HG03280 (cell line): ENCODE measurements at regions not wholly inside any gene's neighbourhood (a gene's known extent, or its start where the extent isn't known, plus 50 kb on each side); places are given as distances from the start of the nearest gene placed in this dataset.

ENCODE experiments used
- ATAC-seq: cut with Tn5 transposase; IDR thresholded peaks from one replicate; pipeline ENCODE4 v1.9.1; 2021; ENCODE audit warnings: mild to moderate bottlenecking, moderate library complexity; ENCODE audit not compliant: unreplicated experiment

- ATAC-seq = no peak
Observed at GRCh38 chr3:78398401-78398800, 1358.5 kb downstream of the ROBO2 start.

GRCh38 chr3:78402720-78403119 lies 1362.8 kb downstream of the ROBO2 start:
- no peak for ATAC-seq

- no peak for ATAC-seq
Observed at GRCh38 chr3:78405745-78406144, 1362.1 kb downstream of the ROBO1 start.

- ATAC-seq = no peak
Observed at GRCh38 chr3:78406396-78406795, 1361.4 kb downstream of the ROBO1 start.

DNA sequence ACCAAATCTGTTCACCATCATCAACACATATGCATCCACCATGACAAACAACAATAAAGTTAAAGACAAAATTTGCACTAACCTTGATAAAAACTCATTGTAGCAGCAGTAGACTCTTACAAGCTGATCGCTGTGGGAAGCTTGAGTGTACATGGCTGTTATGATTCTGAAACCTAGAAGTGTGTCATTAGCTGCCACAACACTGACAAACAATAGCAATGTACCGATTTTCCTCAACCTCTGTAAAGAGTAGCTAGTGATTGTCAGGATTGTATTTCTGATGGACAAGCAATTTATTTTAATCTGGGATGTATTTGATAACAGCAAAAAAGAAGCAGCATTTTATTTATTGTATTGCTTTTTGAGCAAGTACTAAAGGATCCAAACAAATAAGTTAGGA lies 1357.7 kb downstream of the ROBO1 start:
- no peak for ATAC-seq

- no peak for ATAC-seq
Observed at GRCh38 chr3:78414261-78414660, 1353.5 kb downstream of the ROBO1 start.

DNA sequence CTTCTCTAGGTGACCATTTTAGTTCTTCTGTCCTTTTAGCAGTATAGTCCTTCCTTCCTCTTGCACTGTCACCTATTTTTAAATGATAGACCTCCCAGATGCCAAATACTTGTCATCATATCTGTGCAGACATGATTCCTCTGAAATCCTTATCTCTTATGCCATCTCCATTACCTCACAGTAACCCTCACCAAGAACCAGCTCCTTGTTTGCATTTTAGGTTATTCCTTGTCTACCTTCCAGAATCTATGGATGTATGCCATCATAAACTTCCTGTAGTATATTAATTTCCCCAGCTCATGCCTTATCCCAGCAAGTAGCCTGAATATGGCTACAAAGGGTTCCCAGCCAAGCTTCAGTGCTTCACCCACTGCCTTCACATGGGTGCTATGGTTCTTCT lies 1347.2 kb downstream of the ROBO1 start:
- ATAC-seq = no peak

GRCh38 chr3:78421247-78421966 lies 1346.4 kb downstream of the ROBO1 start:
- ATAC-seq = no peak

DNA sequence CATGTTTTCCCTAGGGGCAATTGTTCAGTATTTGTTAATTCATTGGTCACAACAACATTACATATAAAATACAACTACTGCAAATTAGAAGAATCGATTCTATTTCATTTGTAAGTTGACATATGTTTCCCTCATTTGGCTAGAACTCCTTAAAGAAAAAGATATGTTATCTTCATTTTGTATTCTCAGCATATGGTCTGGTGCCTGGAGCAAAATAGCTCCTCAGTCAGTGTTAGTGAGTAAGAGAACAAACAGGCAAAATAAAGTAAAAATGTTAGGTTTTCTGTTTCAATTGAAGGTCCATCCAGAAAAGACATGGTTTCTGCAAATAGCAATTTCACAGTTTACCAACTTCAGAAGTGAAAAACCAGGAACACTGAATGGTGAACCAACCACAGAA lies 1343.1 kb downstream of the ROBO1 start:
- no peak for ATAC-seq

GRCh38 chr3:78426454-78426853 lies 1341.3 kb downstream of the ROBO1 start:
- no peak for ATAC-seq

DNA sequence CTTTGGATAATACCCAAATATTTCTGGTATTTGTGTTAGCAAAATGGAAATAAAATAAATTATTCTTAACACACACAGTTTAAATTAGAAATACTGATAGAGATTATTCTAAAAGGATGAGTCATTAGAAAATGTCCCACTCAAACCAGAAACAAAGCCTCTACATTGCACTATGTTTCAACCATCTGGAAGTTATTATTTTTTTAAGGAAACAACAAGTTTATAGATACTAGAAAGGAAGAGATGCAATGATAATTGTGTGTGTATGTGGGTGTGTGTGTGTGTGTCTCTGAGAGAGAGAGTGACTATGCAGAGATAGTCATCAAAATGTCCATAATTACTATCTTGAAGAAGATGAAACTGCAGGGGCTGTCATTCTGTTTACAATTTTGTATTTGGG lies 1340.5 kb downstream of the ROBO1 start:
- ATAC-seq = no peak

DNA sequence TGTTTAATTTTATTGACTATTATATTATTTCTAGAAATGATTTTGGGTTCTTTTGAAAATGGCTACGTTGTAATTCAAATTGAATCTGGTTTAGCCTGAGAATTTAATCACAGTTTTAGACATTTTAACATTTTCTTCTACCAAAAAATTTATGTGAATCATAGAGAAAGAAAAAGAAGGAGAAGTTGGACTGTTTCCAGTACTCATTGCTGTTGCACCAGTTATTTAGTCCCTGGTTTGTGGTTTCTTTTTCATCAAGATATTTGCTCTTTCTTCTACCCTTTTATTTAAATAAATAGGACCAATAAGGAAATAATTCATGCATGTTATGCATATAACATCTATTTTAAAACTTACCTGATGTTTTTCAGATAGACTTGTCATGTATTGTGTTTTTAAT lies 1337.1 kb downstream of the ROBO1 start:
- ATAC-seq = no peak

- no peak for ATAC-seq
Observed at GRCh38 chr3:78434801-78435200, 1333.0 kb downstream of the ROBO1 start.

- no peak for ATAC-seq
Observed at GRCh38 chr3:78455166-78455565, 1312.6 kb downstream of the ROBO1 start.

GRCh38 chr3:78455712-78456433 lies 1311.9 kb downstream of the ROBO1 start:
- no peak for ATAC-seq

- no peak for ATAC-seq
Observed at GRCh38 chr3:78459796-78460195, 1308.0 kb downstream of the ROBO1 start.

- ATAC-seq = no peak
Observed at GRCh38 chr3:78462021-78462420, 1305.8 kb downstream of the ROBO1 start.

- ATAC-seq = no peak
Observed at GRCh38 chr3:78476076-78476475, 1291.7 kb downstream of the ROBO1 start.

GRCh38 chr3:78481050-78481449 lies 1286.7 kb downstream of the ROBO1 start:
- no peak for ATAC-seq

DNA sequence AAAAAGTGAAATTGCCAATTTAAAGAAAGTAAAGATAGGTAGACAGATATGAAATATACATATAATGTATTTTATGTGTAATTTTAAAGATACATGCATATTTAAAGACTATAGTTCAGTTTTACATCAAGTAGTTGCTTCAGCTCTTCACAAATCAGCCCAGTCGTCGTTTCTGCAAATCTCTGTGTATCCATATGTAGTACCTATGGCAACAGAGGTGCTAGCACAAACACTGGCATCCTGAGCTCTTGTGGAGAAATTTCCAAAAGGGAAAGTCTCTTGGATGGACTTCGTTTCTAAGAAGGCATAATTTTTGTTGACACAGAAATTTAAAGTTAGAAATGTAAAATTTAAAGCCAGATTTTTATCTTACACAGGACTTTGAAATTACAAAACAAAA lies 1284.7 kb downstream of the ROBO1 start:
- no peak for ATAC-seq

- no peak for ATAC-seq
Observed at GRCh38 chr3:78494851-78495250, 1272.9 kb downstream of the ROBO1 start.

DNA sequence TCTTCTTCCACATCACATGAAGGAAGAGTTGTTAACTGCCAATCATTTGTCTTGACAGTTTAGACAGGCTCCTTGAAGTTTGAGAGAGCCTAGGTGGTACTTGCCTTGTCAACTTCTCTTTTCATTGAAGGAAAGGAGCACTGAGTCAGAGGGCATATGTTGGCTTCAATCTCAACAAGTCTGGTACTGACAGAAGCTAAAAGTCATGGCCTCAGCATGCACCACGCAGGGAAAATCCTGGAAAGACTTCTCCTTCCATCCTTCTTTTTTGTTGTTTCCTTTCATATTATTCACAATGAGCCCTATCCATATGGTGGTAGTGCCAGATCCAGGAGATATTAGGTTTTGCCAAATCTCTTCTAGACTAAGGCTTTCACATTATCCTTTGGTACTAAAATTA lies 1272.5 kb downstream of the ROBO1 start:
- no peak for ATAC-seq

- no peak for ATAC-seq
Observed at GRCh38 chr3:78496501-78496900, 1271.3 kb downstream of the ROBO1 start.
